PC-3 (cell line): ENCODE measurements at regions not wholly inside any gene's neighbourhood (a gene's known extent, or its start where the extent isn't known, plus 50 kb on each side); places are given as distances from the start of the nearest gene placed in this dataset.

ENCODE experiments used
- ATAC-seq: fragments of 200-7000 bp; cut with Tn5 transposase; 2 replicates; pipeline ENCODE4 v1.9.1; 2020; ENCODE audit warnings: mild to moderate bottlenecking, moderate library complexity
- BruUV-seq: library from RNA; stranded (reverse); fragments of 400-500 nt; replicated peaks from 2 replicates; lab custom pipeline; 2021; lab: Mats Ljungman, UMichigan
- CTCF ChIA-PET: fragments of 300-600 bp; sonication (Branson Sonifier 250); formaldehyde crosslinking; loops from one replicate; lab custom pipeline; 2022; ENCODE audit warnings: antibody characterized with exemption; lab: Charles Lee
- POLR2A ChIA-PET: fragments of 300-600 bp; sonication (Branson Sonifier 250); formaldehyde crosslinking; loops from one replicate; lab custom pipeline; 2022; ENCODE audit warnings: antibody characterized with exemption; ENCODE audit not compliant: unreplicated experiment; lab: Charles Lee
- DNase-seq: peaks from one replicate; pipeline ENCODE4 v3.0.0-alpha.2; 2015
- H2AFZ ChIP-seq: fragments of 300-600 bp; sonication (generic); 2 replicates; pipeline ENCODE4 v1.6.0; 2016; ENCODE audit warnings: antibody characterized with exemption, low read length
- H3F3A ChIP-seq: fragments of 300-600 bp; sonication (generic); one replicate; pipeline ENCODE4 v1.6.0; 2017; ENCODE audit warnings: antibody characterized with exemption, low read length, control low read depth, mild to moderate bottlenecking; ENCODE audit not compliant: unreplicated experiment
- H3K27ac ChIP-seq: fragments of 300-600 bp; sonication (generic); 2 replicates; pipeline ENCODE4 v1.5.1; 2016; ENCODE audit warnings: mild to moderate bottlenecking, low read length
- H3K27me3 ChIP-seq: fragments of 300-600 bp; sonication (generic); 2 replicates; pipeline ENCODE4 v1.6.1; 2016; ENCODE audit warnings: low read length, mixed read lengths
- H3K36me3 ChIP-seq: fragments of 300-600 bp; sonication (generic); 2 replicates; pipeline ENCODE4 v1.6.1; 2016; ENCODE audit warnings: low read depth, mixed run types, low read length, mixed read lengths
- H3K4me1 ChIP-seq: fragments of 300-600 bp; sonication (generic); 2 replicates; pipeline ENCODE4 v1.5.1; 2016; ENCODE audit warnings: low read length; ENCODE audit not compliant: insufficient read depth
- H3K4me2 ChIP-seq: fragments of 300-600 bp; sonication (generic); 2 replicates; pipeline ENCODE4 v1.6.0; 2016; ENCODE audit warnings: low read length
- H3K4me3 ChIP-seq: fragments of 300-600 bp; sonication (generic); 2 replicates; pipeline ENCODE4 v1.5.1; 2016; ENCODE audit warnings: mild to moderate bottlenecking, low read length, mixed read lengths
- H3K79me2 ChIP-seq: fragments of 300-600 bp; sonication (generic); 2 replicates; pipeline ENCODE4 v1.6.1; 2017; ENCODE audit warnings: low read length, mixed read lengths
- H3K9ac ChIP-seq: fragments of 300-600 bp; sonication (generic); 2 replicates; pipeline ENCODE4 v1.6.0; 2016; ENCODE audit warnings: mild to moderate bottlenecking, low read length
- H3K9me2 ChIP-seq: fragments of 300-600 bp; sonication (generic); replicated peaks from 2 replicates; pipeline ENCODE4 v1.6.1; 2016; ENCODE audit warnings: mixed run types, low read length, mixed read lengths
- H3K9me3 ChIP-seq: fragments of 300-600 bp; sonication (generic); 2 replicates; pipeline ENCODE4 v1.6.1; 2016; ENCODE audit warnings: low read length, mixed read lengths
- H4K20me1 ChIP-seq: fragments of 300-600 bp; sonication (generic); 2 replicates; pipeline ENCODE4 v1.6.1; 2016; ENCODE audit warnings: low read length, mixed read lengths
- CTCF ChIP-seq: fragments of 300-600 bp; sonication (generic); conservative IDR thresholded peaks from 2 replicates; pipeline ENCODE4 v1.5.1; 2017; ENCODE audit warnings: antibody characterized with exemption, low read depth, mild to moderate bottlenecking, low read length
- EZH2 ChIP-seq: fragments of 300-600 bp; sonication (generic); IDR thresholded peaks from one replicate; pipeline ENCODE4 v1.6.1; 2017; ENCODE audit warnings: antibody characterized with exemption, mild to moderate bottlenecking, low read length; ENCODE audit not compliant: unreplicated experiment
- EZH2phosphoT487 ChIP-seq: fragments of 300-600 bp; sonication (generic); IDR thresholded peaks from 2 replicates; pipeline ENCODE4 v1.6.1; 2018; ENCODE audit warnings: mild to moderate bottlenecking, antibody characterized with exemption, low read length, borderline replicate concordance
- intact Hi-C: fragments of 100-400 bp; cut with micrococcal nuclease; formaldehyde crosslinking; loops from 2 replicates; pipeline ENCODE4 v1.9.0; 2023

DNA sequence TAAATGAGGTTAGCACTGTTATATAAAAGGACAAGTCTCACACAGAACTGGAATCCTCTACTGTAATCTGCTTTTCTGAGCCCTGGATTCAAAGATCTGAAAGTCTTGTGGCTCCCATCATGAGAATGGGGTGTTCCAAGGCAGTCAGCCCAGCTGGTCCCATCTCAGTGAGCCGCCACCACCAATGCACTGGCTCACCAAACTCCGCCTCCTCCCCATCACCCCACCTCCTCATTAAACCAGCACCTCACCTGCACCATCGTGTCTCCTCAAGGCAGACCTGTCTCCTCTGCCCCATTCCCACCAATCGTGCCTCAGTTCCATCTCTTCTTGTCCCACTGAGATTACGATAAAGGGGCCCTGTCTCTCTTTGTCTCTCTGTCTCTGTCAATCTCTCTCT lies 166.7 kb downstream of the USP12 start:
- H3K4me3 ChIP-seq, result no peak overlapping the region
- H3K9me2 ChIP-seq, result no peaks in the 10 kb centered on the region
- CTCF ChIA-PET, result no interaction called here
- no peaks in the 10 kb centered on the region for H3K4me1 ChIP-seq
- H3K27me3 ChIP-seq, result no peaks in the 10 kb centered on the region
- POLR2A ChIA-PET, result no interaction called here
- TF ChIP-seq EZH2phosphoT487 (no peak), CTCF (no peak), EZH2 (no peak)
- no peaks in the 10 kb centered on the region for H3K9me3 ChIP-seq
- H3F3A ChIP-seq, result no peaks in the 10 kb centered on the region
- H3K36me3 ChIP-seq, result no peaks in the 10 kb centered on the region
- intact Hi-C loops, result no loop called here
- no peaks in the 10 kb centered on the region for H3K79me2 ChIP-seq
- DNase-seq (no peak), ATAC-seq (no peak)
- no peak overlapping the region for H3K9ac ChIP-seq
- H3K4me2 ChIP-seq, result no peak overlapping the region
- H2AFZ ChIP-seq, result no peak overlapping the region
- H3K27ac ChIP-seq, result no peak overlapping the region
- no TSS peak for BruUV-seq
- H4K20me1 ChIP-seq, result no peaks in the 10 kb centered on the region

DNA sequence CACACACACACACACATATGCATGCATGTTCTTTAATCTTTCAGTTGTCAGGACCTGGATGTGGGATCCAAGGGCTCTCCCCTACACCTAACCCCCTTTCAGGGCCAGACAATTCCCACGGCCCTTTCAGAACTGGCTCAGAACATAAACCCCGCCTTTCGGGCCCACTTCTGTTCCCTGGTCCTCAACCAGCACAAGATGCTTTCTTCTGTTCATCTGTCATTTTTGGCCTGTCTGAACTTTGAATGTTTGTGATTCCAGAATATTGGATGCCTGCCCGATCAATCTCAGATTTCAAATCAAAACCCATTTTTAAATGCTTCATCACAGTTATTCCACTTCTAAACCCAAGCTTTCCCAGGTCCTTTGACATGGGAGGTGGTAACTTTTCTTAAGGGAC lies 167.3 kb downstream of the USP12 start:
- Histone ChIP-seq H3K4me3 (no peak overlapping the region), H3K9me2 (no peaks in the 10 kb centered on the region), H3K4me2 (no peak overlapping the region), H3K27me3 (no peaks in the 10 kb centered on the region), H4K20me1 (no peaks in the 10 kb centered on the region), H3K4me1 (no peaks in the 10 kb centered on the region), H3K27ac (no peak overlapping the region), H3K9me3 (no peaks in the 10 kb centered on the region), H2AFZ (no peak overlapping the region), H3K36me3 (no peaks in the 10 kb centered on the region), H3K79me2 (no peaks in the 10 kb centered on the region), H3F3A (no peaks in the 10 kb centered on the region), H3K9ac (no peak overlapping the region)
- TF ChIP-seq CTCF (no peak), EZH2phosphoT487 (no peak), EZH2 (no peak)
- ATAC-seq (no peak), DNase-seq (no peak)
- intact Hi-C loops, result no loop called here
- BruUV-seq, result no TSS peak
- ChIA-PET CTCF (no interaction called here), POLR2A (no interaction called here)

DNA sequence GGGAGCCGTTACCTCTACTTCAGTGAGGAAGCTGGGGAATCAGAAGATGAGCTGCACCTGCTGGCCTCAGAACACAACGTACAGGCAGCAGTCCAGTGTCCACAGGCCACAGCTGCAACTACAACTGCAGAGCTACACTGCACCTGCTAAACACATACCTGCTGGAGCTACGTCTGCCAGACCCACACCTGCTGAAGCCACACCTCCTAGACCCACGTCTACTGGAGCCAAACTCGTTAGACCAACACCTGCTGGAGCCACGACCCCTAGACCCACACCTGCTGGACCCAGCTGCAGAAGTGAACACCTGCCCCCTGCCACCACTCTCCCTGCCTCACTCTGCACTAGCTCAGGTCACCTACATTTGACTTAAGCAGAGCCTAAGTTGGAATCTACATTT lies 169.9 kb downstream of the USP12 start:
- ChIA-PET POLR2A (no interaction called here), CTCF (no interaction called here)
- Histone ChIP-seq H3F3A (no peaks in the 10 kb centered on the region), H3K36me3 (no peaks in the 10 kb centered on the region), H3K9ac (no peak overlapping the region), H3K27me3 (no peaks in the 10 kb centered on the region), H3K79me2 (no peaks in the 10 kb centered on the region), H3K4me1 (no peaks in the 10 kb centered on the region), H3K4me3 (no peak overlapping the region), H3K9me3 (no peaks in the 10 kb centered on the region), H4K20me1 (no peaks in the 10 kb centered on the region), H3K9me2 (no peaks in the 10 kb centered on the region), H3K27ac (no peak overlapping the region), H3K4me2 (no peak overlapping the region), H2AFZ (no peak overlapping the region)
- intact Hi-C loops, result no loop called here
- DNase-seq (no peak), ATAC-seq (no peak)
- BruUV-seq, result no TSS peak
- TF ChIP-seq EZH2phosphoT487, result no peak
